ENCODE measurements at regions not wholly inside any gene's neighbourhood (a gene's known extent, or its start where the extent isn't known, plus 50 kb on each side); places are given as distances from the start of the nearest gene placed in this dataset.
"Not testable (repeated sequence)": the region's sequence is repeated elsewhere in the genome, so short reads cannot be mapped to it uniquely, and the experiment has no call there.

GRCh38 chr7:115299397-115300037 is 377.6 kb downstream of the MDFIC start:
- Histone ChIP-seq H3K4me3 (ENCODE audit: low read depth, low read length) (no peak overlapping the region), H3K27me3 (ENCODE audit: control insufficient read depth, insufficient read depth, low read length) (no peaks in the 10 kb centered on the region), H3K36me3 (ENCODE audit: control insufficient read depth, insufficient read depth, low read length) (no peaks in the 10 kb centered on the region)
- DNase-seq (ENCODE audit: low read depth): no peak
- TF ChIP-seq CTCF (IDR thresholded peaks at IDR 0.05; ENCODE audit: insufficient read depth, low read length, poor library complexity, severe bottlenecking): no peak

GRCh38 chr7:115297656-115298055 is 375.8 kb downstream of the MDFIC start:
- Histone ChIP-seq H3K4me3 (ENCODE audit: low read depth, low read length) (no peak overlapping the region), H3K27me3 (ENCODE audit: control insufficient read depth, insufficient read depth, low read length) (no peaks in the 10 kb centered on the region), H3K36me3 (ENCODE audit: control insufficient read depth, insufficient read depth, low read length) (no peaks in the 10 kb centered on the region)
- no peak for TF ChIP-seq CTCF (IDR thresholded peaks at IDR 0.05; ENCODE audit: insufficient read depth, low read length, poor library complexity, severe bottlenecking)
- peak; percentile 75 for DNase-seq (ENCODE audit: low read depth)

GRCh38 chr7:115293628-115294240 is 371.8 kb downstream of the MDFIC start:
- H3K27me3 ChIP-seq (ENCODE audit: control insufficient read depth, insufficient read depth, low read length): no peaks in the 10 kb centered on the region
- no peak overlapping the region for H3K4me3 ChIP-seq (ENCODE audit: low read depth, low read length)
- no peaks in the 10 kb centered on the region for H3K36me3 ChIP-seq (ENCODE audit: control insufficient read depth, insufficient read depth, low read length)
- DNase-seq (ENCODE audit: low read depth): no peak
- no peak for TF ChIP-seq CTCF (IDR thresholded peaks at IDR 0.05; ENCODE audit: insufficient read depth, low read length, poor library complexity, severe bottlenecking)

- TF ChIP-seq CTCF (IDR thresholded peaks at IDR 0.05; ENCODE audit: insufficient read depth, low read length, poor library complexity, severe bottlenecking): no peak
- no peaks in the 10 kb centered on the region for H3K27me3 ChIP-seq (ENCODE audit: control insufficient read depth, insufficient read depth, low read length)
- H3K4me3 ChIP-seq (ENCODE audit: low read depth, low read length): no peak overlapping the region
- no peak for DNase-seq (ENCODE audit: low read depth)
- H3K36me3 ChIP-seq (ENCODE audit: control insufficient read depth, insufficient read depth, low read length): no peaks in the 10 kb centered on the region
Measured at GRCh38 chr7:115292381-115292780, 370.5 kb downstream of the MDFIC start.

GRCh38 chr7:115289971-115290370 is 368.1 kb downstream of the MDFIC start:
- H3K27me3 ChIP-seq (ENCODE audit: control insufficient read depth, insufficient read depth, low read length): no peaks in the 10 kb centered on the region
- DNase-seq (ENCODE audit: low read depth): no peak
- TF ChIP-seq CTCF (IDR thresholded peaks at IDR 0.05; ENCODE audit: insufficient read depth, low read length, poor library complexity, severe bottlenecking): no peak
- H3K36me3 ChIP-seq (ENCODE audit: control insufficient read depth, insufficient read depth, low read length): no peaks in the 10 kb centered on the region
- H3K4me3 ChIP-seq (ENCODE audit: low read depth, low read length): no peak overlapping the region

- DNase-seq (ENCODE audit: low read depth): no peak
- TF ChIP-seq CTCF (IDR thresholded peaks at IDR 0.05; ENCODE audit: insufficient read depth, low read length, poor library complexity, severe bottlenecking): no peak
- Histone ChIP-seq H3K36me3 (ENCODE audit: control insufficient read depth, insufficient read depth, low read length) (no peaks in the 10 kb centered on the region), H3K4me3 (ENCODE audit: low read depth, low read length) (no peak overlapping the region), H3K27me3 (ENCODE audit: control insufficient read depth, insufficient read depth, low read length) (no peaks in the 10 kb centered on the region)
Measured at GRCh38 chr7:115276791-115277190, 354.9 kb downstream of the MDFIC start.

- not testable (repeated sequence) for DNase-seq (ENCODE audit: low read depth); H3K27me3 ChIP-seq (ENCODE audit: control insufficient read depth, insufficient read depth, low read length); H3K4me3 ChIP-seq (ENCODE audit: low read depth, low read length); H3K36me3 ChIP-seq (ENCODE audit: control insufficient read depth, insufficient read depth, low read length)
Measured at GRCh38 chr7:115273855-115274254, 352.0 kb downstream of the MDFIC start.
